GM18511 (cell line): ENCODE measurements at regions not wholly inside any gene's neighbourhood (a gene's known extent, or its start where the extent isn't known, plus 50 kb on each side); places are given as distances from the start of the nearest gene placed in this dataset.

Experiments used
- ATAC-seq: cut with Tn5 transposase; IDR thresholded peaks from one replicate; pipeline ENCODE4 v1.9.1; 2021; ENCODE audit warnings: mild to moderate bottlenecking, moderate library complexity; ENCODE audit not compliant: unreplicated experiment

DNA sequence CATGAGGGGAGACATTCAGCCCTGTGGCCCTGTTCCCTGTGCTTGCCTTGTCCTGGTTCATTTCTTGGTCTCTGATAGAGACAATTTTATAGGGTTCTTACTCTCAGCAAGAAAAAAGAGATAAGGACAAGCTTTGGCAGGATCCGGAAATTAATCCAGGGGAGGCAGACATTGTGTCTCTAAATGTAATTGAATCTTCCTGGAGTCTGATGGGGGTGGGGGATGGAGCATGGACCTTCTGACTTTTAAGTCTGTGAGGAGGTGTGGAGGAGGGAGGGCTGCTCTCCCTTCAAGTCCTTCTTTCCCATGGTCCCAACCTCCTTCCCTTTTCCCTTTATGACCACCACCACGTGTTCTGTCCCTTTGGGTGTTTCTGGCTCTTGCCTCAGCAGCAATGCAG lies 512.7 kb downstream of the DHX35 start:
- no peak for ATAC-seq

DNA sequence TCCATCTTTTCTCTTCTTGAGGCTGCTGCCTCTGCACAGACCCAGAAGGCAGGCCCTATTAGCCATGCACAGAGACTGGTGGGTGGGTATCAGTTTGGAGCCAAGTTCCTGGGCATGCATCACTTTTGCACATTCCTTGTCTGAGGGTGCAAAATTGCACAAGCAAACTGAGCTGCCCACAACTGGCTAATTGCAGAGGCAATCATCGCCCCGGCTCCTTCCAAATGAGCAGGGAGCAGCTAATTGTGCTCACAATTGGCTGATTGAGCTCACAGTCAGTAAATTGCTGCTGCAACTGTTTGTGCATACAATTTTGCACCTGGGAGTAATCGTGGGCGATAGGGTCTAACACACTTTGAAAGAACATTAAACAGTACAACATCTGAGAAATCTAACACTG lies 511.4 kb downstream of the DHX35 start:
- no peak for ATAC-seq

DNA sequence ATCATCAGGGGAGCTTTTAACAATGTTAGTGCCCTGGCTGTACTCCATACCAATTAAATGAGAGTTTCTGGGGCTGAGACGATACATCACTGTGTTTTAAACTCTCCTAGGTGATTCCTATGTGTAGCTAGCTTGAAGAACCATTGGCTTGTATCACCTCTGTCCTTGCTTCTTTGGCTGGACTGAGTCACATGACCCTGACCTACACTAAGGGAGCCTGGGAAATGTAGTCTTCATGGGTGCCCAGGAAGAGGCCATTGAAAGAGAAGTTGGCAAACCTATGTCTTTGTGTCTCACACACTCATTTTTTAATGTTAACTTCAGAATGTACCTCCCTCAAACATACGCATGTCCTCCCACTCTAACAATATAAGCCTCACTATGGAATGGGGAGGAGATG lies 506.6 kb downstream of the DHX35 start:
- ATAC-seq, result no peak

DNA sequence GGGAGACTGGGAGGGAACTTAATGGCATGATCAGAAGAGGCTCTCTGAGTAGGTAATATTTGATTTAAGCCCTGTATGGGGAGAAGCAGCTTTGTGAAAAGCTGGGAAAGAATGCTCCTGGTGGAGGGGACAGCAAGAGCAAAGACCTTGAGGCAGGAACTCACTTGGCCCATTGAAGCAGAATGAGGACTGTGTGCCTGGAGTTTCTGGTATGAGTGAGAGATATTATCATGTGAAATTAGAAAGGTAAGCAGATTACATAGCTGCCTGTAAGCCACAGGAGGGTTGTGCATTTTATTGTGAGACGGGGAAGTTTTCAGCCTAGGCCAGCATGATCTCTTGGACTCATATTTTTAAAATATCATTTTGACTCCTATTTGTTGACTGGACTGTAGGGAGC lies 502.1 kb downstream of the DHX35 start:
- no peak for ATAC-seq

DNA sequence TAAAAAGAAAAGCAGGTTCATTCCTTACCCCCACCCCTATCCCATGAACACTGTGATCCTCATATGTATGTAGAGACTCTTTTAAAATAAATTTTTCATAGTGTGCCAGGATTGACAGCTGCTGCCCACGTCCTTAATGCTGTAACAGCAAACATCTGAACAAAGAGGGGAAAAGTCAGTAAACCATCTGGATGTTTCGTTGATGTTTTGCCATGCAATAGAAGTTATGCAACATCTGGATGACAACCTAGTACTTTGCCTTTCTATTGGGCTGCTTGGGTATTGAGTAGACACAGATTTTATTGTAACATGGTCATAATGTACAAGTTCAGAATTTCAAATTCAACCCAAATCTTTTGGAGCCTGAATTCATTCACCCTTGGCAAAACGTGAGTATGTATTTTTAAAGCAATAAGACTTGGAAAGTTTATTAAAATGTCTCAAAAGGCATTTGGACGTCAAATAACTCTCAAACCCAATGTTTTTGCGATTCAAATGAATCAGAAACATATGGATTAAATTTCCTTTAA lies 500.3 kb downstream of the DHX35 start:
- no peak for ATAC-seq

DNA sequence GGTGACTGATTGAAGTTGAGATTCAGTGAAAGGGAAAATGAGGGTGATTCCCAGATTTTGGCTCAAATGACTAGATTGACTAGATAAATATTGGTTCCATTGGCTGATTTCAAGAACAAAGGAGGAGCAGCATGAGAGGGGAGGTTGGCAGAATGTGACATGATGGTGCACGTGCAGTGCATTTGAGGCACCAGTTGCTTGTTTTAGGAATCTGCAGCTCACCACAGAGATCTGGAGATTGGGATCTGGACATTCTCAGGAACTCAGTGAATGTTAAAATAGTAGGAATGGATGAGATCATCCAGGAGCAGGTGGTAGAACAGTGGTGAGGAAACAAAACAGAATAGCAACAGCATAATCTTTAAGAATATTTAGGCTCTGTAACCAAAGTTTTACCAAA lies 496.3 kb downstream of the DHX35 start:
- ATAC-seq, result no peak

DNA sequence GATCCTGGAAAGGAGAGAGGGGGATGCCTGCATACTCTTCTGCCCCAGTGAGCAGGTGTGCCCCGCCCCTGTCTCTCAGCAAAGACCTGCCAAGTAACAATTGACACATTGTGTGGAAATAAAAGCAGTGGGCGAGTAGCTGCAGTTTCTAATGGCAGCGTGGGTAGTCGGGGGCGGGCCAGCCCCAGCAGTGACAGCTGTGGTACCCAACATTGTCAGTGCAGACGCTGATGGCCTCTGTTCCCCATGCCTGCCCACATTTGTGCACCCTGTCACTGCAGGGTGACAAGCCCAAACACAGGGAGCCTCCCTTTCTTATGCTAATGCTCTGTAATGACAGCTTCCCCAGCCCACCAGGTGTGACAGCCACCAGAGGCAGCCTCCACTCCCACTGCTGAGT lies 491.7 kb downstream of the DHX35 start:
- no peak for ATAC-seq

DNA sequence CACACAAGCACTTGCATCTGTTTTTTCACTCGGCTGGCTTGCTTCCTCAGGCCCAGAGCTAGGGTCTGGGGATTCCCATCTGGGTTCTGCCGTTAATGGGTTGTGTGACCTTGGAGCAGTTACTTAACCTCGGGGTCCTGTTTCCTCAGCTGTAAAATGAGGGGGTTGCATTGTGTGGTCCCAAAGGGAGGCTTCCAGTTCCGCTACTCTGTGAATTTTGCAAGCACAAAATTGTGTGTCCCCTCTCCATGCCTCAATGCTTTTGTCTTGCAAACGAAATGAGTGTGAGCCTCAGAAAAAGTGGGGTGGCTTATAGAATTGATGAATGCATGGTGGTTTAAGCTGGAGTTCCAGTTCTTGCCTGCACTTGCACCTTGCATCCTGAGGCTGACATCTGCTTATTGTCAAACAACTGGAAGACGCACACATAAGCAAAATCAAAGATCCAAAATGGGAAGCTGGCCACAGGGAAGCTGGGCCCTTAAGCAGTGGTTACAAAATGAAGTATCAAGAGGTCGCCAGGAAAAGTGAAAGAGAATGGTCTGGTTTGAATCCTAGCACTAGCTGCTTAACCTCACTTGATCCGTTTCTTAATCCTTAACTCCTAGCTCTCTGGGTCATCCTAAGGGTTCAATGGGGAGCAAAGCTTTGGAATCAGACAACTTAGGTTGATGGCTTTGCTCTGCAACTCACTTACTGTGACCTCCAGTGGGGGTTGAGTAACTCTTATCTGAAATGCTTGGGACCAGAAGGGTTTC lies 490.6 kb downstream of the DHX35 start:
- no peak for ATAC-seq

DNA sequence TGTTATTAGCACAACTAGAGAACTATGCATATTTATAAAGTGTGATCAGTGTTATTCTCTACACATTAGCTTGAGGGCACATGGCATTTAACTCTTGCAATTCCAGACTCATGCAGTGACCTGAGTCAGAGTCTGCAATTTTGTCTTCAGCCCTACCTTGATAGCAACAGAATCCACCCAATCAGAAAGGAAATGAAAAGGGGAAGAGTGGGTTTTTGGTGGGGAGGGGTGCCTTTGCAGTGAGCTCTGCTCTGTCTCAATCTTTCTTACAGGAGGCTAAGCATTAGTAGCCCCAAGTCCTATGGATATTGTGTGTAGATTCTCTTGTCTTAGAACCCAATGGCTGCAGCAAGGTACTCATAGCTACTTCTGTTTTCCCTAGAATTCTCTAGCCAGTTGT lies 489.2 kb downstream of the DHX35 start:
- no peak for ATAC-seq

DNA sequence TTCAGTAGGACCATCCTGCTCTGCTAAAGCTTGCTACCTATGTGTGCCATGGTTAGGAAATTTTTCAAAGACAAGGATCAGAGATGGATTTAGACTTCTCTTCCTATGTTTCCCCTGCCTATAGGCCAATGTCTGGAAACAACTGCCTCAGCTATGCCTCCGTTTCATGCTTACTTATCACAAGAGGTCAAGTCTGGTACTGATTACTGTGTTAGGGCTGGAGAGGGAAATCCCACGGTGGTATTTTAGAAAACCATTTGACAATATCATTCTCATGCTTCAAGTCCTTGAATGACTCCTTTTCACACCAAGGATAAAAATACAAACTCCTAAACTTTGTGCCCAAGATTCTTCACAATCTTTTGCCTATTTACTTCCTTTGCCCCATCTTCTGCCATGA lies 484.3 kb downstream of the DHX35 start:
- ATAC-seq, result no peak

DNA sequence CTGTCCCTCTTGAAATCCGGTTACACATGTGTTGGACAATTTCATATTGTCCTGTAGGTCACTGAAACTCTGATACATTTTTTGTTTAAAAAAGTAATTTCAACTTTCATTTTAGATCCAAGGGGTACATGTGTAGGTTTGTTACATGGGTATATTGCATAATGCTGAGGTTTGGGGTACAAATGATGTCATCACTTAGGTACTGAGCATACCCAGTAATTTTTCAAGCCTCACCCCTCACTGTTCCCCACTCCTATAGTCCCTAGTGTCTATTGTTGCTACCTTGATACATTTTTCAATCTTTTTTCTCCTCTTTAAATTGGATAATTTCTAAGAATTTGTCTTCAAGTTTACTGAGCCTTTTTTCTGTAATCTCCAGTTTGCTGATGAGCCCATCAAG lies 483.0 kb downstream of the DHX35 start:
- no peak for ATAC-seq

DNA sequence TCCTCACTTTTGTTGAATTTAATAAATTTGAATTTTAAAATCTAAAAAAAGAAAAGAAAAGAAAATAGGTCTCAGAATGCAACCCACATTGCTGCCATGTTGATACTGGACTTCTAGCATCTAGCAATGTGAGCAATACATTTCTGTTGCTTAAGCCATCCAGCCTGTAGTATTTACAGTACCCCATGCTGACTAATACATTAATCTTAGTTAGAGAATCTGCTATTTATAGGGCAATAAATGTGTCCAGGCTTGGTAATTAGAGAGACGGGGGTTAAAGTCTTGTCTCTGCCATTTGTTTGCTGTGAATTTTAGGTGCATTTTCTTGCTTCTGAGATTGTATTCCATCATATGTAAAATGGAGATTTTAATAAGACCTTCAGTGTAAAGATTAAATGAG lies 471.3 kb downstream of the DHX35 start:
- no peak for ATAC-seq

DNA sequence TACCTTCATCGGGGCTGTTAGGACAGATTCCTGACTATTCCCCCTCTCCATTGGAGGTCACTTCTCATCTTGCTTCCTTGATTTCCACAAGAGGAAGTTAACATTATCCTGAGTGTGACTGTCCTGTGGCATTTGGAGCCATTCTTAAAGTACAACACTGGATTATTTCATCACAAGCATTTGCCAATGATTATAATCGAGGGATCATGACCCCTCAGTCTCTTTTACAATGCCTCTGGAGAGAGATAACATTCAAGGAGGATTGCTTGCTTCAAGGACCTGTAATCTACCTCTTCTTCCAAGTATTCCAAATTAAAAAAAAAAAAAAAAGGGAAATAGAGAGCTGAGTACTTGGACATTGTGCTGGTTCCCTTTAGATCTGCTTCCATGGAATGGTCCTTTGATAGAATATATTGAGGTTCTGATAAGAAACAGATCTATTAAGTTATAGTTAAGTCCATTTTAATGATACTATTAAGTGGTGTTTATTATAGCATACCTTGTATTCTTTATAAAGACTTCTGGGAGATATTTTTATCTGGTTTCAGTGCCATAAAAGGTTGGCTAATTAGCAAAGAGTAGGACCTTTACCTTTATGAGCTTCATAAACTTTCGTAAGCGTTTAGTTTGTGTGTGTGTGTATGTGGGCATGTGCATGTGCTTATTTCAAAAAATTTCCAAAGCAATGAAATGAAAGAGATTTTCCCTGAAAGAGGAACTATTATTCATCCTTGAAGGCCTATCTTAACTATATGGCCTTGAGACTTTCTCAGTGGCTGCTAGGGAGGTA lies 469.1 kb downstream of the DHX35 start:
- no peak for ATAC-seq

DNA sequence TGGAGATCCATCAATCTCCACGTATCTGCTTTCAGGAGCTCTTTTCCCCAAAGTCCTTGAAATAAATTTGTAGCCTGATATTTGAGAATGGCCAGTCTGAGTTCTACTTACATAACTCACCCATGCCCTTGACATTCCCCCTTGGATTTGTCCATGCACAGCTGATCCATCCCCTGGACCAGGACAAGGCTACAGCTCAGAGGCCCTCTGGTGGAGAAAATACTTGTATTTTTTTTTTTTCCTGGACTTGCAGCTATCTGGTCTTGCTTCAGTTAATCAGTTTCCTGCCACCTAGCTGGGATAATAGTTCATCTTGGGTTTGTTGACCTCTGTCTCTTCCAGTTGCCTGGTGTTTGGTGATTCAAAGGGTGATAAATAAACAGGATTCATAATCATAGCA lies 467.6 kb downstream of the DHX35 start:
- ATAC-seq, result no peak

DNA sequence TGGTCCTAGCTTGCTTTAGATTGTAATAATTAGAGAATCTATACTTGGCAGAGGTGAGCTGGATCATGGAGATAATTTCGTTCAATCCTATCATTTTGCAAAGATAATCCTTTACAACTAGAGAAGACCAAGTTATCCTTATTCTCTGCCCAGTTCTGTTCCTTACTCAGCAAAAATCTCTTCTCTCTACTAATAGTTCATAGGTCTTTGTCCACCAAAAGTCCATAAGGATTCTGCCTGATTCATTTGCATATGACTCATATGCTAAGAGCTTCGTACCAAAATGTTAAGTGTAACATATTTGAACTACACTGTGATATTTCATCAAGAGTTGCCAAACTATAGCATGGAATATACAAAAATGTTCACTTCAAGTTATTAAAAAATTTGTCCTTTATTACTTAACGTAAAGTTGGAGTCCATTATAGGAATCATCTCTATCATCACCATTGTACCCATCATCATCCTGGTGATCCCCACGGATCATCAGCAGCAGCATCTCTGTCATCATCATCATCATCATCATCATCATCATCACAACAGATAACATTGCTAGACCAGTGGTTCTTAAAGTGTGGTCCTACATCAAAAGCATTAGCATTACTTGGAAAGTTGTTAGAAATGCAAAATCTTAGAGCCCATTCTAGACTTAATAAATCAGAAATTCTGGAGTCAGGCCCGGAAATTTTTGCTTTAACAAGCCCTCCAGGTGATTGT lies 463.0 kb downstream of the DHX35 start:
- no peak for ATAC-seq

DNA sequence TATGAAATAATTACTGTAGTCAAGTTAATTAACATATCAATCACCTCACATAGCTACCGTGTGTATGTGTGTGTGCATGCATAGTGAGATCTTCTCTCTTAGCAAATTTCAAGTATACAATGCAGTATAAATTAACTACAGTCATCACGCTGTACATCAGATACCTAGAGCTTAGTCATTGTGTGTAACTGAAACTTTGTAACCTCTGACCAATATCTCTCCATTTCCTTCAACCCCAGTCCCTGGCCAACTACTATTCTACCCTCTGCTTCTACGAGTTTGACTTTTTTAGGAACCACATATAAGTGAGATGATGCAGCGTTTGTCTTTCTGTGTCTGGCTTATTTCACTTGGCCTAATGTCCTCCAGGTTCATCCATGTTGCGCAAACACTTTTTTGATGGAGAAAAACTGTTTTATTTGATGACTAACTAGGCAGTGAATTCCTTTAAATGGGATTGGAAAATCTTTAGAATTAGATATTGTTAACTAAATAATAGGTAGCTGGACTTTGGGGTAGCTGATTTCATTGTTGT lies 459.5 kb downstream of the DHX35 start:
- ATAC-seq, result no peak

DNA sequence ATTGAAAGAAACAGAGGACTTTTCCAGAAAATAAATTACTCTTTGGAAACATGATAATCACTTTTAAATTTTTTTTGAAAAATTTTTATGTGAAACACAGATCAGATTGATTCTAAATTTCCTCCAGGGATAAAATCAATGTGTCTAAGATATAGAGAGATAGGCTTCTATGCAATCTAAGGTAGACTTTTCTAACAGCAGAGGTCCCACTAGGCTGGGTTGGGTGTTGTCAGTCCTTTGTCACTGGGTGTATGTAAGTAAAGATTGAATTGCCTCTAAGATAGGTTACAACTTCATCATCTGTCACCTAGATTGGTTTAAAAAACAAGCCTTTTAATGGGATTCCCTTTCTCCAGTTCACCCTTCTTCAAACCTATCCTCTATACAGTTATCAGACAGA lies 449.9 kb downstream of the DHX35 start:
- ATAC-seq, result no peak

DNA sequence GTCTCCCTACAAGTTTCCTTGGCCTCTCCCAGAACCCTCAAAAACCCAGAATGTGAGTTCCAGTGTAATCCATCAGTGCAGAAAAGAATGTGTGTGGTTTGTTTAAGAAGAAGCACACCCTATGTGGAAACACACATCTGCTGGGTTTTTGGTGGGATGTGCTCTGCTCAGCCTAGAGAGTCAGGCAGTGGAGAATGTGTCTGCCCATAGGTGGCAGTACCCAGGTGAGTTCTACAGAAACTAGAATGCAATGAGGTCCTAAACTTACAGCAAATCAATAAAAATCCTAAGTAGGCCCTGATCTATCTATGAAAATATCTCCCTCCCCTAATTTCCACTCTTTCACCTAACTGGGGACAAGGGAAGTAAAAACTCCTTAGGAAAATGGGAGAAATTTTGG lies 437.3 kb downstream of the DHX35 start:
- ATAC-seq, result no peak

DNA sequence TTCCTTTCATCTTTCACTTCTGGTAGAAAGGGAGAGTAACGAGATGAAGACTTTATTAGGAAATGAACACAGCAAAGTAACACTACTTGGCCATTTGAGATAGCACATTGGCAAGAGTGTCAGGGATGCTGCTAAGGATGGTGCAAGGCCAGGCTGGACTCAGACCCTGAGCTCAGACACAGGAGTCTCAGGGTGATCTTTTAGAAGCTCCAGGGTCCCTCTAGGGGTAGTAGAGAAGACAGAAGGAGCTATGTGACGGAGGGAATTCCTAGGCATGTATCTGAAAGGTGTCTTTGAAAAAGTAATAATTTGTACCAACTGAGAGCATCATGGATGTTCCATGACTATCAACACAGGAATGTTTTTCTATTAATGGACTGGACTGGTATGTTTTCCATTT lies 436.5 kb downstream of the DHX35 start:
- no peak for ATAC-seq

DNA sequence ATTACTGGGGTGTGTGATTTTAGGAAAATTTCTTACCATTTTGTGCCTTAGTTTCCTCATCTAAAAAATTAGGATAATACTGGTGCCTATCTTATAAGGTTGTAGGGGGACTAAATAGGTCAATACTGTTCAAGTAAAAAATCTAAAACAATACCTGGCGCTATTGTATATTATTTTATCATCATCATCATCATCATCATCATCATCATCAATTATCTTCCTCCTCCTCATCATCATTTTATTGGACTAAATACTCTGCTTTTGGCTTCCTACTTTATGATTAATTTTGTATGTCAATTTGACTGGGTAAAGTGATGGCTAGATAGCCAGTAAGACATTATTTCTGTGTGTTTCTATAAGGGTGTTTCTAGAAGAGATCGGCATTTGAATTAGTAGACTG lies 435.5 kb downstream of the DHX35 start:
- ATAC-seq, result no peak

DNA sequence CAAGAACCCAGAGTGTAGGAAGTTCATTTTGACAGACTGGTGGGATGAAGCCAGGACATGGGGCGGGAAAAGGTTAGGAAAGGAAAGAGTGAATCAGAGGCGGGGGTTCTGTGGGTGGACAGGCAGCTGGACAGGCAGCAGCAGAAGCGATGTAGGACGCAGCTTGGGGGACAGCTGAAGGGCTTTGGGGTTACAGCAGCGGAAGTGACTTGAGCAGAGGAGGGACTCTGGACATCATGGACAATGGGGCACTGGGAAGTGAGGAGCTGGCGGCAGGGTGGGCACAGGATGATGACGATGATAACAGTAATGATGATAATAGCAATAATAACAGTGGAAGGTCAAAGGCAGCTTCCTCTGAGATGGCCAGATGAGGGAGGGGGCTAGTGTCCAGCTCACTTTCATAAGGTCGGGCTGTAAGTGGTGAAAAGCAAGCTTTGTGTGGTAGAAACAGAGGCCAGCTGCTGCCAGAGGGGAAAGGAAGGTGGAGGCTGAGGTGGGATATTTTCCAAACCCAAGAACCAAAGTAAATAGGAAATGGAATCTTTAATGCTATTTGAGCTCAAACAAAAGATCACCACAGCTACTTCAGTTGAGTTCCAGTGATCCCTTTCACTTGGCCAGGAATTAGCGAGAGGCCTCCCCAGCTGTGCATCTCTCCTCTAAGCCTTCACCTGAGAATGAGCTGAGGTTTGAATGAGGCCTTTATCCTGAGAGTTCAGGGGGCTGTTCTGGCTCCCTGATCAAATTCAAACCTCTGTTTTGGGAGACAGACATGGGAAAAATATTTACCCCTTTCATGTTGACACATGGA lies 433.5 kb downstream of the DHX35 start:
- no peak for ATAC-seq
